ENCODE measurements at regions not wholly inside any gene's neighbourhood (a gene's known extent, or its start where the extent isn't known, plus 50 kb on each side); places are given as distances from the start of the nearest gene placed in this dataset.

- no peak overlapping the region for H3K4me3 ChIP-seq (ENCODE audit: low read length)
- H3K4me1 ChIP-seq (ENCODE audit: low read length), result 0 out of 2 replicates have a peak, but pooled peaks cover 6% of the 10 kb centered on the region
- H3K27me3 ChIP-seq (ENCODE audit: low read depth, low read length), result no peaks in the 10 kb centered on the region
- no peaks in the 10 kb centered on the region for H3K9me3 ChIP-seq (ENCODE audit: insufficient read depth, low read length)
- no peak overlapping the region for H3K9ac ChIP-seq (ENCODE audit: low read length)
- no peaks in the 10 kb centered on the region for H4K20me1 ChIP-seq (ENCODE audit: insufficient read depth, low read length)
- H2AFZ ChIP-seq (ENCODE audit: low read depth, low read length), result no peak overlapping the region
- H3K4me2 ChIP-seq (ENCODE audit: low read length), result no peak overlapping the region
- H3K27ac ChIP-seq (ENCODE audit: low read length), result no peak overlapping the region
- TF ChIP-seq EZH2phosphoT487 (IDR thresholded peaks at IDR 0.05; ENCODE audit: low read depth) (no peak), CTCF (IDR thresholded peaks at IDR 0.05; ENCODE audit: low read depth, low read length) (no peak)
- peaks cover 8% of the 10 kb centered on the region for H3K36me3 ChIP-seq (replicated peaks; ENCODE audit: low read depth, low read length)
- H3K79me2 ChIP-seq (ENCODE audit: low read length), result no peaks in the 10 kb centered on the region
These were observed 53.8 kb upstream of the DPH5 start for GRCh38 chr1:101079341-101079740.

- H3K4me3 ChIP-seq (ENCODE audit: low read length), result no peak overlapping the region
- H3K9ac ChIP-seq (ENCODE audit: low read length), result no peak overlapping the region
- no peak overlapping the region for H3K4me2 ChIP-seq (ENCODE audit: low read length)
- H3K79me2 ChIP-seq (ENCODE audit: low read length), result no peaks in the 10 kb centered on the region
- H3K4me1 ChIP-seq (ENCODE audit: low read length), result 0 out of 2 replicates have a peak, but pooled peaks cover 6% of the 10 kb centered on the region
- no peaks in the 10 kb centered on the region for H3K9me3 ChIP-seq (ENCODE audit: insufficient read depth, low read length)
- H2AFZ ChIP-seq (ENCODE audit: low read depth, low read length), result no peak overlapping the region
- H3K36me3 ChIP-seq (replicated peaks; ENCODE audit: low read depth, low read length), result peaks cover 8% of the 10 kb centered on the region
- no peaks in the 10 kb centered on the region for H4K20me1 ChIP-seq (ENCODE audit: insufficient read depth, low read length)
- H3K27me3 ChIP-seq (ENCODE audit: low read depth, low read length), result no peaks in the 10 kb centered on the region
- H3K27ac ChIP-seq (ENCODE audit: low read length), result no peak overlapping the region
- TF ChIP-seq CTCF (IDR thresholded peaks at IDR 0.05; ENCODE audit: low read depth, low read length) (no peak), EZH2phosphoT487 (IDR thresholded peaks at IDR 0.05; ENCODE audit: low read depth) (no peak)
These were observed 52.3 kb upstream of the DPH5 start for GRCh38 chr1:101077849-101078248.

GRCh38 chr1:101075926-101076325, 50.3 kb upstream of the DPH5 start:
- Histone ChIP-seq H3K27me3 (ENCODE audit: low read depth, low read length) (no peaks in the 10 kb centered on the region), H3K4me3 (ENCODE audit: low read length) (no peak overlapping the region), H4K20me1 (ENCODE audit: insufficient read depth, low read length) (no peaks in the 10 kb centered on the region), H3K9ac (ENCODE audit: low read length) (no peak overlapping the region), H3K79me2 (ENCODE audit: low read length) (no peaks in the 10 kb centered on the region), H3K9me3 (ENCODE audit: insufficient read depth, low read length) (no peaks in the 10 kb centered on the region), H3K27ac (ENCODE audit: low read length) (no peak overlapping the region), H3K36me3 (replicated peaks; ENCODE audit: low read depth, low read length) (peaks cover 4% of the 10 kb centered on the region), H3K4me2 (ENCODE audit: low read length) (no peak overlapping the region), H3K4me1 (ENCODE audit: low read length) (no peaks in the 10 kb centered on the region), H2AFZ (ENCODE audit: low read depth, low read length) (no peak overlapping the region)
- TF ChIP-seq CTCF (IDR thresholded peaks at IDR 0.05; ENCODE audit: low read depth, low read length) (no peak), EZH2phosphoT487 (IDR thresholded peaks at IDR 0.05; ENCODE audit: low read depth) (no peak)
